GM21723 (cell line): ENCODE measurements at regions not wholly inside any gene's neighbourhood (a gene's known extent, or its start where the extent isn't known, plus 50 kb on each side); places are given as distances from the start of the nearest gene placed in this dataset.
A peak's percentile ranks its signal among the peaks of the same experiment; 100 is the strongest.

Experiments used
- ATAC-seq: cut with Tn5 transposase; IDR thresholded peaks from one replicate; pipeline ENCODE4 v1.9.1; 2021; ENCODE audit warnings: mild to moderate bottlenecking, moderate library complexity; ENCODE audit not compliant: unreplicated experiment

- ATAC-seq: no peak
Measured at GRCh38 chr3:106560451-106560966, 691.7 kb upstream of the CBLB start.

DNA sequence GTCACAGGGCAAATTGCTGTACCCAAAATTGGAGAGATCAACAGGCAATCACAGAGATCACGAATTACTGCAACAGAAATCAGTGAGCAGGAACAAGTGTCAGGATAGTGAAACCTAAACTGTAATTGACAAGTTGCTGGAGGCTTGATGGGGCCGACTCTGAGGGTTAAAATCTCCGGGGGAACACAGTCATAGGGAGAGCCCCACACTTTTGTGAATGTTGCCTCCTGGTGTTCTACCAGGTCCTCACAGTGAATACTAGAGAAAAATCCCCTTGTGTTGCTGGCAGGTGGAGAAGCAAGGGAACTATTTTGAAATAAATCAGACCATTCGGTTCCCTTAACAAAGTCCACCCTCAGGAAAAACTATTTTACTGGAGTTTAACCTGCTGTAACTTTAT is 697.5 kb upstream of the CBLB start:
- ATAC-seq: peak; percentile 98

GRCh38 chr3:106570426-106570825 is 701.6 kb upstream of the CBLB start:
- ATAC-seq: no peak

DNA sequence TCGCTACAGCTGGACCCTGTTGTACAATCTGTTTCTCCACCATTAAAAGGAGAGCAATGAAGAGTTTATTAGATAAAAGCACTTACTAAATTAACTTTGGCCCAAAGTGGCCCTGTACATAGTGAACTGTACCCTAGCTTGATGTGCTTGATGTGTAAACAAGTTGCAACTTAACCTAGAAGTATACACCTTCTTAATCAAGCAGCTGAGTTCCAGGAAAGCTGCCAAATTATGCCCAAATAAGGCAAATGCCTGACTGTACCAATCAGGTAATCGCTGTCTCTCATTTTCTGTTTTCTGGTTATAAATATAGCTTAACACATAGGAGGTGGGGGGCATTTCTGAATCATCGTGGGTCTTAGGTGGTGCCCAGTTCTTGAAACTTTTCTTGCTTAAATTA is 704.8 kb upstream of the CBLB start:
- ATAC-seq: no peak

DNA sequence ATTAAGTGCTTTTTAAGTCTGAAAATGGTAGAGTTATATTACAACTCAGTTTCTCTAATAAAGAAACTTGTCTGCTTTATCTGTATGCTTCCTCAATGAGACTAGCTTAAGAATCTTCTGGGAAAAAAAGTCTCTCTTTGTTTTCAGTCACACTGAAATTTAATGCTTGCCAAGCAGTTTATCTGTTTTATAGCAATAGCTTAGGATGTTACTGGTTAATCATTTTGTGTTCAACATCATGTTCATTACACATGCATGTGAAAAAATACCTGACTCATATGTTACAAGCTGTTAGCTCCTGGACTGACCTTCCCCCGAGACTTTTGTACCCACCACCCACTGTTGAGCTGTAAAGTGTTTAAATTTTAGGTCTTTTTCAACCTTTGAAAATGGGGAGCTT is 706.2 kb upstream of the CBLB start:
- no peak for ATAC-seq

GRCh38 chr3:106577241-106577640 is 708.4 kb upstream of the CBLB start:
- no peak for ATAC-seq

- ATAC-seq: no peak
Measured at GRCh38 chr3:106578911-106579310, 710.1 kb upstream of the CBLB start.

GRCh38 chr3:106582151-106582550 is 713.3 kb upstream of the CBLB start:
- ATAC-seq: no peak

GRCh38 chr3:106587551-106587950 is 718.7 kb upstream of the CBLB start:
- ATAC-seq: no peak

DNA sequence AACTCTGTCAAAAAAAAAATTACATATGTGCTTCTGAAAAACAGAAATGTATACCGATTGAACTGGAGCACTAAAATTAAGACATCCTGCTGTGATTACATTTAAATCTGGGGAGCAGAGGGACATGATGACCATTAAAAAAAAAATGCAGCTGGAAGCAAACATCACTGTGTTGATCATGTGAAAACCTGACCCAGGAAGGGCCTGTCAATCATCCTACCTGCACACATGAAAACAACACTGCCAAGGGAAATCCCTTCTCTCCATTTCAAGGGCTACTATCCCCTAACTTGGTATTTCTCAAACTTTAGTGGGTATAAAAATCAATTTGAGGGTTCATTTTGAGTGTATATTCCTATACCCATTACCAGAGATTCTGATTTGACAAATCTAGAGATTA is 719.9 kb upstream of the CBLB start:
- ATAC-seq: no peak

GRCh38 chr3:106589311-106589942 is 720.6 kb upstream of the CBLB start:
- ATAC-seq: no peak

- no peak for ATAC-seq
Measured at GRCh38 chr3:106590216-106590615, 721.4 kb upstream of the CBLB start.

DNA sequence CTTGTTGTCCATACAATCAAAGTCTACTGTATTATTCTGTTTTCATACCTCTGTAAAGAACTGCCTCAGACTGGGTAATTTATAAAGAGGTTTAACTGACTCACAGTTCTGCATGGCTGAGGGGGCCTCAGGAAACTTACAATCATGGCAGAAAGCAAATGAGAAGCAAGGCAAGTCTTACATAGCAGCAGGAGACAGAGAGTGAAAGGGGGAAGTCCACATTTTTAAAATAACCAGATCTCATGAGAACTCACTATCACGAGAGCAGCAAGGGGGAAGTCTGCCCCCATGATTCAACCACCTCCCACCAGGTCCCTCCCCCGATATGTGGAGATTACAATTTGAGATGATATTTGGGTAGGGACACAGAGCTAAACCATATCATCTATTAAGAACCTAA is 724.6 kb upstream of the CBLB start:
- ATAC-seq: no peak

DNA sequence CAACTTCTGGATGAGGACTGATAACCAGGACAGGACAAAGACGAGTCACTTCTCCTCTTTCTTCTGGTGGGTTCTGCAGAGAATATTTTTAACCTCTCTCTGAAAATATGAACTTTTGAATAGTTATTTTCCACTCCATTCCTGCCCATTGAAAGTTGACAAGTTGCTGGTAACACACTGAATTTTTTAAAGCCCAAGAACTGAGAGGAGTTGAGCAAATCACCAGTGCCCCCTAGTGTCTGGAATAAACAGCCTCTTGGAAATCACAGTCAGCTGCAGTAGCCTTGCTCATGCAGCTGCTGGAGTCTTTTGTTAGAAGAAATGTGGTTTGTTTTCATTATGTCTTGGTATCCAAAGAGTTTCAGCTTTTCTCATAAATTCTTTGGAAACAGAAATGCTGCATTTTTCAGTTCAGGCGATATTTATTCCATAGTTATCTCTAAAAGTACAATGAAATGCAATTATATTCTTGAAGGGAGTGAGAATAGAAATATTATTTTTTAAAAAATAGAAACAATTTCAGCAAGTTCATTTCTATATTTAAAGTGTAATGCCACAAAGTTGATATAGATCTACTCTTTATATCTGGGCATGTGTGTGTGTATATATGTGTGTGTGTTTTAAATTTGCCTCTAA is 741.0 kb upstream of the CBLB start:
- ATAC-seq: peak; percentile 87

- ATAC-seq: no peak
Measured at GRCh38 chr3:106610362-106610959, 741.6 kb upstream of the CBLB start.

DNA sequence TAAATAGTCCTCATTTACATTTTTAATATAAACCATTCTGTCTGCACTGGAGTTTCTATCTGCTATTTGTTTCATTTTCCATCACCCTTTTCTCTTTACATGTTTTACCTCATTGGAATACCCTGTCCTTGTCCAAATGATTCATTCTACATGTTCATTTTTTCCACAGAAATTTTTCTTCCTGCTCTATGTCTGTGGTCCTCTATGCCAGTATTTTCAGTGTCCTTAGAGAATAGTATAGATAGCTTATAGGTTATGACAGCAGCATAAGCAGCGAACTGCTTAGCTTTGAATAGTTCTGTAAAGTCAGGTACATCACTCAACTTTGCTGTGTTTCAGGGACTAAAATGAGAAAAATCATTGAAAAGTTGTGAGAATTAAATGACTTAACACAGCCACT is 742.3 kb upstream of the CBLB start:
- ATAC-seq: no peak

- no peak for ATAC-seq
Measured at GRCh38 chr3:106611841-106612240, 743.0 kb upstream of the CBLB start.

DNA sequence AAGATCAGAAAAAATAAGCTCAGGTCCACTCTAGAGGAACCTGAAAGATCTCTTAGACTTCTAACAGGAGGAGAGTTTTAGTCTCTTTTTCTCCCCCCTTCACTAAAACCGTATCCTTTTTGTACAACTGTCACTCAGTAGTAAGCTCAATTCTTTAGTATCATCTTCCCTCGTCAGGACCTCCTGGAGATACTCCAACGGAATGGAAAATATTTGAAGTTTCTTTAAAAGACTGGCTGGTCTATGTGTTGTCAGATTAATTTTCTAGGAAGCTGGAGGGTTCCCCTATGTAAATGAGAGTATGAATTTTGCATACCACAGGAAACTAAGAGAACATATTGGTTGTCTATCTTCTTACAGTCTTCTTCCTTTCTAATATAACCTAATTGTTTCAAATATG is 747.7 kb upstream of the CBLB start:
- ATAC-seq: no peak

- no peak for ATAC-seq
Measured at GRCh38 chr3:106617276-106617675, 748.5 kb upstream of the CBLB start.

- ATAC-seq: no peak
Measured at GRCh38 chr3:106620646-106621045, 751.8 kb upstream of the CBLB start.

- ATAC-seq: no peak
Measured at GRCh38 chr3:106624154-106624553, 753.1 kb upstream of the CCDC54 start.

DNA sequence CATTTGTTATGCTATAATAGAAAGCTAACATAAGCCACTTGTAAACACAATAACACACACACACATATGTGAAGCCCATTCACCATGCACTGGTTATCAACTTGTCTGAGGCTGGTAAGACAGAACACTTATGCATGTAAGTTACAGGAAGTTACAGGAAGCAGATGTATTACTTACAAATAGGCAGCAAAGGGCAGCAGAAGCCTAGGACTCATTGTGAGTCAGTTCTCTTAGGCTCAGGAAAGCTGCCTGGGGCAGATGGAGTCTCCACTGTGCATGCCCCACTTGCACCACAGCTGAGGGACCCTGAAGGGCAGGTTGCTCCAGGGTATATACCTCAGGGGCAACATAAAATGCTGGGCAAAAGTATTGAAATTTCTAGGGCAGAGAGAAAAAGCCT is 748.8 kb upstream of the CCDC54 start:
- ATAC-seq: no peak
